IMR-90 (cell line): ENCODE measurements at regions not wholly inside any gene's neighbourhood (a gene's known extent, or its start where the extent isn't known, plus 50 kb on each side); places are given as distances from the start of the nearest gene placed in this dataset.

ENCODE experiments used
- ATAC-seq: fragments of 200-7000 bp; cut with Tn5 transposase; 2 replicates; pipeline ENCODE4 v1.9.1; 2020; ENCODE audit warnings: low read depth, mild to moderate bottlenecking, moderate library complexity
- BruUV-seq: library from RNA; stranded (reverse); fragments of 400-500 nt; replicated peaks from 2 replicates; lab custom pipeline; 2021; lab: Mats Ljungman, UMichigan
- CTCF ChIA-PET: fragments of 300-600 bp; formaldehyde crosslinking; extraction: SDS; loops from one replicate; lab custom pipeline; 2021; ENCODE audit warnings: antibody characterized with exemption; lab: Yijun Ruan, JAX
- POLR2A ChIA-PET: fragments of 300-600 bp; sonication (Branson Sonifier 250); formaldehyde crosslinking; loops from one replicate; lab custom pipeline; 2022; ENCODE audit warnings: antibody characterized with exemption; ENCODE audit not compliant: unreplicated experiment; lab: Charles Lee
- DNase-seq: peaks from one replicate; pipeline ENCODE4 v3.0.0; 2013
- H2AFZ ChIP-seq: replicated peaks from 2 replicates; pipeline ENCODE3; 2013; ENCODE audit warnings: low read length, mild to moderate bottlenecking; ENCODE audit not compliant: poor library complexity
- H2AK5ac ChIP-seq: 2 replicates; pipeline ENCODE4 v1.6.1; 2013; ENCODE audit warnings: low read depth, low read length, inconsistent platforms
- H2AK9ac ChIP-seq: replicated peaks from 2 replicates; pipeline ENCODE3; 2013; ENCODE audit warnings: mild to moderate bottlenecking, low read depth, low read length, moderate library complexity; ENCODE audit not compliant: poor library complexity
- H2BK120ac ChIP-seq: 2 replicates; pipeline ENCODE4 v1.6.1; 2013; ENCODE audit warnings: low read depth, low read length, inconsistent platforms
- H2BK15ac ChIP-seq: 3 replicates; pipeline ENCODE4 v1.6.1; 2013; ENCODE audit warnings: low read depth, low read length, inconsistent platforms
- H2BK20ac ChIP-seq: 2 replicates; pipeline ENCODE4 v1.6.1; 2013; ENCODE audit warnings: low read depth, mild to moderate bottlenecking, inconsistent platforms, low read length, moderate library complexity
- H2BK5ac ChIP-seq: 2 replicates; pipeline ENCODE4 v1.6.1; 2013; ENCODE audit warnings: mild to moderate bottlenecking, low read depth, low read length, inconsistent platforms; ENCODE audit not compliant: poor library complexity, severe bottlenecking
- H3K14ac ChIP-seq: replicated peaks from 2 replicates; pipeline ENCODE4 v1.6.1; 2013; ENCODE audit warnings: low read depth, low read length, inconsistent platforms
- H3K18ac ChIP-seq: 2 replicates; pipeline ENCODE4 v1.6.1; 2013; ENCODE audit warnings: low read depth, low read length, control low read depth
- H3K23ac ChIP-seq: 2 replicates; pipeline ENCODE4 v1.6.1; 2013; ENCODE audit warnings: low read depth, low read length, inconsistent platforms
- H3K27ac ChIP-seq: 2 replicates; pipeline ENCODE4 v1.5.1; 2013; ENCODE audit warnings: mild to moderate bottlenecking, control low read depth, low read length; ENCODE audit not compliant: insufficient read depth
- H3K27me3 ChIP-seq: 2 replicates; pipeline ENCODE4 v1.6.1; 2013; ENCODE audit warnings: low read length; ENCODE audit not compliant: control insufficient read depth, insufficient read depth
- H3K36me3 ChIP-seq: 2 replicates; pipeline ENCODE4 v1.6.1; 2013; ENCODE audit warnings: low read length, mixed read lengths; ENCODE audit not compliant: control insufficient read depth, insufficient read depth
- H3K4ac ChIP-seq: 2 replicates; pipeline ENCODE4 v1.6.1; 2013; ENCODE audit warnings: low read depth, low read length, inconsistent platforms
- H3K4me1 ChIP-seq: 2 replicates; pipeline ENCODE4 v1.6.1; 2013; ENCODE audit warnings: low read length, mixed read lengths; ENCODE audit not compliant: control insufficient read depth, insufficient read depth
- H3K4me2 ChIP-seq: 2 replicates; pipeline ENCODE4 v1.6.1; 2013; ENCODE audit warnings: low read depth, mild to moderate bottlenecking, control low read depth, low read length, moderate library complexity
- H3K4me3 ChIP-seq: 2 replicates; pipeline ENCODE4 v1.5.1; 2013; ENCODE audit warnings: low read depth, mild to moderate bottlenecking, control low read depth, low read length, moderate library complexity; ENCODE audit not compliant: insufficient read depth
- H3K56ac ChIP-seq: 2 replicates; pipeline ENCODE4 v1.6.1; 2013; ENCODE audit warnings: low read length, inconsistent platforms; ENCODE audit not compliant: insufficient read depth; ENCODE audit errors: extremely low read depth
- H3K79me1 ChIP-seq, 2 experiments: 2 replicates each; pipeline ENCODE4 v1.6.1; 2013; ENCODE audit warnings: low read length in 2 of 2, inconsistent platforms in 1 of 2, low read depth in 1 of 2
- H3K9ac ChIP-seq: 2 replicates; pipeline ENCODE4 v1.6.1; 2013; ENCODE audit warnings: low read depth, low read length, control low read depth
- H3K9me1 ChIP-seq: 2 replicates; pipeline ENCODE4 v1.6.1; 2013; ENCODE audit warnings: low read length, inconsistent platforms; ENCODE audit not compliant: insufficient read depth
- H3K9me3 ChIP-seq: 2 replicates; pipeline ENCODE4 v1.6.1; 2013; ENCODE audit warnings: low read length; ENCODE audit not compliant: control insufficient read depth, insufficient read depth
- H4K20me1 ChIP-seq: 2 replicates; pipeline ENCODE4 v1.6.1; 2013; ENCODE audit warnings: low read length, inconsistent platforms; ENCODE audit not compliant: insufficient read depth
- H4K5ac ChIP-seq: 2 replicates; pipeline ENCODE4 v1.6.1; 2013; ENCODE audit warnings: mild to moderate bottlenecking, low read depth, low read length, control low read depth
- H4K8ac ChIP-seq, 2 experiments: 2 replicates each; pipeline ENCODE4 v1.6.1; 2013; ENCODE audit warnings: low read depth in 2 of 2, low read length in 2 of 2, control low read depth in 1 of 2, inconsistent platforms in 1 of 2
- H4K91ac ChIP-seq: 2 replicates; pipeline ENCODE4 v1.6.1; 2013; ENCODE audit warnings: low read depth, low read length, inconsistent platforms; ENCODE audit not compliant: insufficient read depth
- CEBPB ChIP-seq: IDR thresholded peaks from 2 replicates; pipeline ENCODE4 v1.6.1; 2012; ENCODE audit warnings: low read depth, low read length, improper control_type of control experiment
- CTCF ChIP-seq: conservative IDR thresholded peaks from 2 replicates; pipeline ENCODE4 v1.5.1; 2012; ENCODE audit warnings: mild to moderate bottlenecking, low read depth, low read length, improper control_type of control experiment
- MAFK ChIP-seq: IDR thresholded peaks from 2 replicates; pipeline ENCODE4 v1.6.1; 2012; ENCODE audit warnings: low read depth, low read length, improper control_type of control experiment
- MAZ ChIP-seq: IDR thresholded peaks from 2 replicates; pipeline ENCODE4 v1.6.1; 2012; ENCODE audit warnings: low read depth, mild to moderate bottlenecking, low read length, improper control_type of control experiment, moderate library complexity, borderline replicate concordance
- POLR2A ChIP-seq: IDR thresholded peaks from 2 replicates; pipeline ENCODE4 v1.6.1; 2012; ENCODE audit warnings: mild to moderate bottlenecking, low read depth, low read length
- RAD21 ChIP-seq: IDR thresholded peaks from 2 replicates; pipeline ENCODE4 v1.6.1; 2012; ENCODE audit warnings: low read length, improper control_type of control experiment
- RCOR1 ChIP-seq: IDR thresholded peaks from 2 replicates; pipeline ENCODE4 v1.6.1; 2012; ENCODE audit warnings: mild to moderate bottlenecking, low read length, improper control_type of control experiment; ENCODE audit not compliant: insufficient replicate concordance
- RFX5 ChIP-seq: IDR thresholded peaks from 2 replicates; pipeline ENCODE4 v1.8.0; 2012; ENCODE audit warnings: low read depth, mild to moderate bottlenecking, low read length, moderate library complexity
- USF2 ChIP-seq: fragments of 150-350 bp; IDR thresholded peaks from 2 replicates; pipeline ENCODE4 v1.6.1; 2017; ENCODE audit warnings: mild to moderate bottlenecking, antibody characterized with exemption, low read length, low read depth
- WGBS, 2 experiments: methylation state at CpG; one replicate each; pipeline versions ENCODE4 v1.1.5 to v1.1.7; 2013; ENCODE audit warnings: missing lambda C conversion rate in 2 of 2; ENCODE audit not compliant: insufficient read length in 1 of 2; ENCODE audit errors: extremely low coverage in 2 of 2; 5-methylcytosine and 5-hydroxymethylcytosine counted together
- dilution Hi-C: fragments of 300-500 bp; cut with HindIII; formaldehyde crosslinking; loops from one replicate; pipeline ENCODE4 v1.14.3; 2018; ENCODE audit warnings: low sequenced_read_pairs; ENCODE audit not compliant: unreplicated experiment
- in situ Hi-C: fragments of 300-500 bp; cut with MboI; formaldehyde crosslinking; loops from 3 replicates; pipeline ENCODE4 v1.14.3; 2019; ENCODE audit warnings: low sequenced_read_pairs, inconsistent platforms, mixed read lengths
- intact Hi-C: fragments of 100-400 bp; cut with micrococcal nuclease; formaldehyde crosslinking; loops from 2 replicates; pipeline ENCODE4 v1.10.0; 2022

- no TSS peak for BruUV-seq
- H2BK20ac ChIP-seq, result no peak overlapping the region
- intact Hi-C loops, result no loop called here
Measured at GRCh38 chr6:77143659-77144447, 319.4 kb downstream of the HTR1B start.

More at GRCh38 chr6:77143659-77144447, 319.4 kb downstream of the HTR1B start:
- no peak for DNase-seq
- no peak overlapping the region for H3K23ac ChIP-seq
- H3K9me1 ChIP-seq, result no peaks in the 10 kb centered on the region
- no peak overlapping the region for H3K9ac ChIP-seq
- dilution Hi-C loops (no loop called here), in situ Hi-C loops (no loop called here)
- no peak overlapping the region for H3K4ac ChIP-seq
- no peaks in the 10 kb centered on the region for H3K27me3 ChIP-seq
- no peak overlapping the region for H3K4me3 ChIP-seq
- H2BK120ac ChIP-seq, result no peak overlapping the region
- no peak overlapping the region for H2AK9ac ChIP-seq
- H3K79me1 ChIP-seq, result no peaks in the 10 kb centered on the region
- H3K4me2 ChIP-seq, result no peak overlapping the region
- POLR2A ChIA-PET, result interaction anchor here (0.6 kb wide), 1 partner anchor 20 kb away, joined by 3 read pairs; no protein-coding TSS in a partner anchor
- H2BK5ac ChIP-seq, result no peak overlapping the region
- no peaks in the 10 kb centered on the region for H3K9me3 ChIP-seq
- H4K91ac ChIP-seq, result no peak overlapping the region
- no peak overlapping the region for H3K18ac ChIP-seq
- H2BK15ac ChIP-seq, result no peak overlapping the region
- no peak overlapping the region for H3K14ac ChIP-seq
- no peak overlapping the region for H4K8ac ChIP-seq
- no peak overlapping the region for H3K27ac ChIP-seq
- no peaks in the 10 kb centered on the region for H4K20me1 ChIP-seq
- no peak overlapping the region for H2AFZ ChIP-seq
- no peak overlapping the region for H2AK5ac ChIP-seq
- H3K36me3 ChIP-seq, result no peaks in the 10 kb centered on the region
- H3K56ac ChIP-seq, result no peak overlapping the region
- WGBS, 2 experiments, result no CpG with 5 or more reads among the region's 5 CpGs
- TF ChIP-seq RFX5 (no peak), CTCF (no peak), MAFK (no peak), POLR2A (no peak), CEBPB (no peak), USF2 (no peak), RCOR1 (no peak), RAD21 (no peak), MAZ (no peak)
- ATAC-seq, result no peak
- H3K4me1 ChIP-seq, result no peaks in the 10 kb centered on the region
- CTCF ChIA-PET, result no interaction called here
- no peak overlapping the region for H4K5ac ChIP-seq
